NB4 (cell line): ENCODE measurements at regions not wholly inside any gene's neighbourhood (a gene's known extent, or its start where the extent isn't known, plus 50 kb on each side); places are given as distances from the start of the nearest gene placed in this dataset.
"Not testable (repeated sequence)": the region's sequence is repeated elsewhere in the genome, so short reads cannot be mapped to it uniquely, and the experiment has no call there.

ENCODE experiments used
- DNase-seq: peaks from one replicate; pipeline ENCODE4 v3.0.0; 2010; ENCODE audit warnings: low read depth
- H3K4me3 ChIP-seq: one replicate; pipeline ENCODE4 v1.5.1; 2011; ENCODE audit warnings: mild to moderate bottlenecking, low read depth, low read length, moderate library complexity
- MYC ChIP-seq: IDR thresholded peaks from 2 replicates; pipeline ENCODE4 v1.6.1; 2011; ENCODE audit warnings: low read depth, low read length
- POLR2A ChIP-seq: IDR thresholded peaks from 2 replicates; pipeline ENCODE4 v1.6.1; 2011; ENCODE audit warnings: mild to moderate bottlenecking; ENCODE audit not compliant: insufficient read length; ENCODE audit errors: extremely low read depth
- TF ChIP-seq, protein P1 (sequence below): IDR thresholded peaks from one replicate; pipeline ENCODE4 v1.5.1; 2012; ENCODE audit warnings: low read depth, low read length
- TF ChIP-seq, protein P2 (sequence below): IDR thresholded peaks from 2 replicates; pipeline ENCODE4 v1.6.1; 2011; ENCODE audit warnings: low read depth, low read length

DNA sequence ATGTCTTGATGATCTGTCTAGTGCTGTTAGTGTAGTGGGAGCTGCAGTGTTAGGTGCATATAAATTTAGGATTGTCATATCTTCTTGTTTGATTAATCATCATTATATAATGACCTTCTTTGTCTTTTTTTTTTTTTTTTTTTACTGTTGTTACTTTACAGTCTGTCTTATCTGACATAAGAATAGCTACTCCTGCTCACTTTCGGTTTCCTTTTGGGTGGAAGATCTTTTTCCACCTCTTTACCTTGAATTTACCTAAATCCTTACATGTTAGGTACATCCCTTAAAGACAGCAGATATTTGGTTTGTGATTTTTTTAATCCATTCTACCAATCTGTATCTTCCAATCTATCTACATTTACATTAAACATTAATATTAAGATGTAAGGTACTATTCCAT lies 113.6 kb upstream of the PCLO start:
- no peak overlapping the region for H3K4me3 ChIP-seq
- TF ChIP-seq, protein P1, sequence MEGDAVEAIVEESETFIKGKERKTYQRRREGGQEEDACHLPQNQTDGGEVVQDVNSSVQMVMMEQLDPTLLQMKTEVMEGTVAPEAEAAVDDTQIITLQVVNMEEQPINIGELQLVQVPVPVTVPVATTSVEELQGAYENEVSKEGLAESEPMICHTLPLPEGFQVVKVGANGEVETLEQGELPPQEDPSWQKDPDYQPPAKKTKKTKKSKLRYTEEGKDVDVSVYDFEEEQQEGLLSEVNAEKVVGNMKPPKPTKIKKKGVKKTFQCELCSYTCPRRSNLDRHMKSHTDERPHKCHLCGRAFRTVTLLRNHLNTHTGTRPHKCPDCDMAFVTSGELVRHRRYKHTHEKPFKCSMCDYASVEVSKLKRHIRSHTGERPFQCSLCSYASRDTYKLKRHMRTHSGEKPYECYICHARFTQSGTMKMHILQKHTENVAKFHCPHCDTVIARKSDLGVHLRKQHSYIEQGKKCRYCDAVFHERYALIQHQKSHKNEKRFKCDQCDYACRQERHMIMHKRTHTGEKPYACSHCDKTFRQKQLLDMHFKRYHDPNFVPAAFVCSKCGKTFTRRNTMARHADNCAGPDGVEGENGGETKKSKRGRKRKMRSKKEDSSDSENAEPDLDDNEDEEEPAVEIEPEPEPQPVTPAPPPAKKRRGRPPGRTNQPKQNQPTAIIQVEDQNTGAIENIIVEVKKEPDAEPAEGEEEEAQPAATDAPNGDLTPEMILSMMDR, result no peak
- TF ChIP-seq, protein P2, sequence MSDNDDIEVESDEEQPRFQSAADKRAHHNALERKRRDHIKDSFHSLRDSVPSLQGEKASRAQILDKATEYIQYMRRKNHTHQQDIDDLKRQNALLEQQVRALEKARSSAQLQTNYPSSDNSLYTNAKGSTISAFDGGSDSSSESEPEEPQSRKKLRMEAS, result no peak
- TF ChIP-seq POLR2A (no peak), MYC (no peak)
- DNase-seq, result no peak

DNA sequence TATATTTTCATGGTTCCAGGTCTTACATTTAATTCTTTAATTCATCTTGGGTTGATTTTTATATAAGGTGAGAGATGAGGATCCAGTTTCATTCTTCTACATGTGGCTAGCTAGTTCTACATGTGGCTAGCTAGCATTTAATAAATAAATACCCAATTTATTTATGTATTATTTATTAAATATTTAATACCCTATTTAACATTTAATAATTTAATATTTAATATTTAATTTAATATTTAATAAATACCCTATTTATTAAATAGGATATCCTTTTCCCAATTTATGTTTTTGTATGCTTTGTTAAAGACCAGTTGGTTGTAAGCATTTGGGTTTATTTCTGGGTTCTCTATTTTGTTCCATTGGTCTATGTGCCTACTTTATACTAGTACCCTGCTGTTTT lies 111.0 kb upstream of the PCLO start:
- TF ChIP-seq, protein P2, result no peak
- TF ChIP-seq MYC, result no peak
- TF ChIP-seq, protein P1, result no peak
- no peak for TF ChIP-seq POLR2A
- no peak for DNase-seq
- no peak overlapping the region for H3K4me3 ChIP-seq

DNA sequence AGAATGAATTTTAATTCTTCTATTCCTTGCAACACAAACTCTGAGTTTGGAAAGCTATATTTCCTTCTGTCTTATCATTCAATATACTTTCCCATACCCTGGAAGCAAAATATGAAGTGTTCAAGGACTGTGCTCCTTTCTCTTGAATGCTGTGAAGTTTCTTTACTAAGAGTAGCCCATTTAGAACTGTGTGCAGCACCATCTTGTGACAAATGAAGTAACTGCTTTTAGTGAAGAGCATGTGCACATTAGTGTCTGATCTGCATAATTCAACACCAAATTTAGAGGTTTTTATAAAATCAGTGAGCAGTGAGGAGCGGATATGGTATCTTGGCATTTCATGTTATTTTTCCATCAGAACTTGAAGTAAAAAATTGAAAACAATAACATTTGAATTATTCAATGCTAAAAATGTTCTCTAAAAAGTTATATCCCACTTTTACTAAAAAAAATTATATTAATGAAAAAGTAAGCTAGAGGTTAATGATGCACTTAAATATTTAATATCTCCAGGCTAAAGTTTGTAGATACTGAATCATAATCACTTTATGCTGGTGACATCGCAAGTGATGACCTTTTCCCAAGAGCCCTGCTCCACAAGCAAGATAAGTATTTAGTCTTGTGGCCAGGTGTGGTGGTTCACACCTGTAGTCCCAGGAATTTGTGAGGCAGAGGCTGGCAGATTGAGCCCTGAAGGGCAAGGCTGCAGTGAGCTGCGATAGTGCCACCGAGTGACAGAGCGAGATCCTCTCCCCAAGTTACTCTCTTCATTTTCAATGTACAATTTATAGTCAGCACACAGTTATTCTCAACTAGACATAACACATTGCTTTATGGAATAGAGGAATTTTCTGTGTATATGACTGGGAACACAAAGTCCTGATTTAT lies 108.8 kb upstream of the PCLO start:
- TF ChIP-seq POLR2A (no peak), MYC (peak; percentile 32; the same call in 1 of the 2 replicates)
- TF ChIP-seq, protein P2, result peak; percentile 56
- TF ChIP-seq, protein P1, result peak; percentile 27
- peak; percentile 43 for DNase-seq
- H3K4me3 ChIP-seq, result no peak overlapping the region

DNA sequence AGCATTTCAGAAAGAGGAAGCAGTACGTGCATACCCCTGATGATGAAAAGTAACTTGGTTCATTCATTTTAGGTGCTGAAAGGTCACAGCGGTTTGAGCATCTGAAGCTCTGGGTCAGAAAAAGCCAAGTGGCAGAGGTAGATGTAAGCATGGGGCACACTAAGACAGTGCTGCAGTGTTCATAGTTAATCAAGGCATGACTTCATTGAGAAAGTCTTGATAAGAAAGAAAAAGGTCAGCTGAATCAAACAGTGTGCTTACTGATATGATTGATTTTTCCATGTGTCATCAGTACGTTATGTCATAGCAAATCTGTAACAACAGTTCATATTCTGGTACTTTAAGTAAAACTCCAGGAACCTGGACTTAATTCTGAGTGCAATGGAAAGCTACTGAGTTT lies 107.7 kb upstream of the PCLO start:
- H3K4me3 ChIP-seq, result no peak overlapping the region
- TF ChIP-seq POLR2A (no peak), MYC (no peak)
- TF ChIP-seq, protein P1, result no peak
- TF ChIP-seq, protein P2, result no peak
- no peak for DNase-seq

DNA sequence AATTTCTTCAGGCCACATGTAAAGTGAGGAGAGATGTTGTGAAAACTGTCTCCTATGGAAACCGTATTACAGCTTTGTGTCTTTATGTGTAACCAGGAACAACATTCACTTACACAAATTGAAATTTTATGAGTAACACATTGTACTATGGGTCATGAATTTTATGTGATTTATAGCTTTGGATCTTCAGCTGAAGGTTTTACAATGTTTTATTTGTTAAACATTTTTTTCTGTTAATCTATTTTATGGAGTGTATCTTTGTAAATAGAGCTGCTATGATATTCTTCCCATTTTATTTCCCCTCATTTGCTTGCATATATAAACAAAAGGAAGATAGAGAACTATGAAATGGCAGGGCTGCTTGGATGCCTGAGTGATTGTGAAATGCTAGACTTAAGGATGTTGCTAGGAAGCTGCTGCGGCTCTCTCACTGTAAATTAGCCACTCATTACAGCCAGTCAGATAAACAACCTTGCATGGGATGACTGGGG lies 104.5 kb upstream of the PCLO start:
- DNase-seq, result no peak
- H3K4me3 ChIP-seq, result no peak overlapping the region
- TF ChIP-seq MYC (no peak), POLR2A (no peak)
- TF ChIP-seq, protein P1, result no peak
- TF ChIP-seq, protein P2, result no peak

DNA sequence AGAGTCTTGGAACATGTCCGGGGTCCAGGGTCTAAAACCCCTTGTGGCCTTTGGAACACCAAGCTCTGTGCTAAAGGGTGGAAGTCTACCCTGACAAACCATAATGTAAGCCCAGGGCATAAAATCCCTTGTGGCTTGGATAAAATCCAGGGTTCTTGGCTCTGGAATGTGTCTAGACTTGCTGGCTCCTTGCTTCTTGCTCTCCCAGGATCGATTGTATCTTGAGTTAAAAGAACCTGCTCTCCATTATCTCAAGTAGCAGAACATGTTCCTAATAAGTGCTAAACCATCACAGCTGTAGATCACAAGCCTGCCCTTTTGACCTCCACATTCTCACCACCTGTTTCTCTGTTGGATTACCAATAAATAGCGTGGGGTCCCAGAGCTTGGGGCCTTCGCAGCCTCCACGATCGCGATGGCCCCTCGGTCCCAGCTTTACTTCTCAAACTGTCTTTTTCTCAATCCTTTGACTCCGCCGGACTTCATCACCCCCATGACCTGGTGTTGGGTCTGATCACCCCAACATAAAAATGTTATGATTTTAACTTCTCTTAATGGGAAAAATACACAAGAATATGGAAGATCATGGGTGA lies 100.9 kb upstream of the PCLO start:
- not testable (repeated sequence) for DNase-seq, H3K4me3 ChIP-seq
